Pancreas (tissue), 10 donors: ENCODE measurements at regions not wholly inside any gene's neighbourhood (a gene's known extent, or its start where the extent isn't known, plus 50 kb on each side); places are given as distances from the start of the nearest gene placed in this dataset.

Experiments
- ATAC-seq, 4 donors: fragments of 200-7000 bp; cut with Tn5 transposase; one replicate each; pipeline versions ENCODE4 v1.8.0 to v1.9.1; 2020; ENCODE audit warnings: mild to moderate bottlenecking in 4 of 4, moderate library complexity in 4 of 4
- DNase-seq, 6 donors: peaks; one replicate each; pipeline ENCODE4 v3.0.0-alpha.2; 2020
- FAIRE-seq: peaks from 2 replicates; lab custom pipeline; 2012; peaks lifted over from hg19 to GRCh38; lab: Jason Lieb, UNC
- H3K27ac ChIP-seq, 4 donors: fragments of 200-600 bp; sonication (generic); 1 replicate in 3 of 4; 2 replicates in 1 of 4; pipeline versions ENCODE4 v1.5.0 to v1.8.0; 2020
- H3K27me3 ChIP-seq, 4 donors: fragments of 200-600 bp; one replicate each; pipeline ENCODE4 v1.8.0; 2021
- H3K36me3 ChIP-seq, 3 donors: fragments of 200-600 bp; sonication (generic) in 1 of 3; one replicate each; pipeline versions ENCODE4 v1.5.0 to v1.8.0; 2020 to 2021
- H3K4me1 ChIP-seq, 3 donors: fragments of 200-600 bp; one replicate each; pipeline ENCODE4 v1.8.0; 2021
- H3K4me3 ChIP-seq, 4 donors: fragments of 200-600 bp; sonication (generic) in 2 of 4; one replicate each; pipeline versions ENCODE4 v1.5.0 to v1.8.0; 2020 to 2021
- H3K9me3 ChIP-seq, 4 donors: fragments of 200-600 bp; one replicate each; pipeline ENCODE4 v1.8.0; 2021
- CTCF ChIP-seq, 4 donors: fragments of 200-600 bp; sonication (generic) in 3 of 4; IDR thresholded peaks; one replicate each; pipeline versions ENCODE4 v1.5.0 to v1.8.0; 2021; ENCODE audit warnings: antibody characterized with exemption in 4 of 4
- WGBS, 2 donors: extraction: QIAGEN DNeasy Blood & Tissue Kit; methylation state at CpG; one replicate each; pipeline ENCODE4 v1.1.7; 2013; 5-methylcytosine and 5-hydroxymethylcytosine counted together
- intact Hi-C, 3 donors: fragments of 100-400 bp; cut with DNase I; formaldehyde crosslinking; loops; one replicate each; pipeline versions ENCODE4 v1.11.1 to v1.14.2; 2022
- donor health status: healthy with polysubstance abuse.
- donor health status: DM: no; HTN: no; CAD: no; lungs with moderate emphysema.
- donor health status: DM: no; HTN: no; CAD: no.
- donor health status: control.
- donor health status: control.
- donor health status: Bipolar disorder and iron deficiency.
- donor health status: DM: yes; HTN: yes; CAD: no.
- donor health status: DM: no; HTN: no; CAD: no.
- donor health status: DM: no; HTN: no; CAD: no.
- donor health status: DM: yes; HTN: yes; CAD: no.

DNA sequence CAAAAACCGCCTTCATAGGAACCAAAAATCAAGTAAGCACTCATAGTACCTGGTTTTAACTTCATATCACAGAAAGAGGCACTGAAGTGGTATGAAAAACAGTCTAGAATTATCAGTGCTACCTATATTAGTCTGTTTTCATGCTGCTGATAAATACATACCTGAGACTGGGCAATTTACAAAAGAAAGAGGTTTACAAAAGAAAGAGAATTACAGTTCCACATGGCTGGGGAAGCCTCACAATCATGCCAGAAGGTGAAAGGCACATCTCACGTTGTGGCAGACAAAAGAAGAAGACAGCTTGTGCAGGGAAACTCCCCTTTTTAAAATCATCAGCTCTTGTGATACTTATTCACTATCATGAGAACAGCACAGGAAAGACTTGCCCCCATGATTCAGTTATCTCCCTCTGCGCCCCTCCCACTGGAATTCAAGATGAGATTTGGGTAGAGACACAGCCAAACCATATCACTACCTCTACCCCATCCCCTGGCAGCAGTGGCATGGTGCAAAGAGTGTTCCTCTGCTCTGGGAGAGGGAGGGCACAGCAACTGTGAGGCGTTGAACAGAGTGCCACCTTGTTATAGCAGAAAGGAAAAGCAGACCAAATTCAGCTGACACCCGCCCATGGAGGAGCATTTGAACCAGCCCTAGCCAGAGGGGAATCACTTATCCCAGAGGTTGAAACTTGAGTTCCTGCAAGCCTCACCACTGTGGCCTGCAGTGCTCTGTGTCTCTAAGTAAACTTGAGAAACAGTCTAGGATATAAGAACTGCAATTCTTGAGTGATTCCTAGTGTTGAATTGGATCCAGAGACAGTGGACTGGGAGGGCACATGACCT is 61.9 kb upstream of the PTPRZ1 start:
- Histone ChIP-seq H3K4me1 (no peaks in the 10 kb centered on the region), H3K36me3 (no peaks in the 10 kb centered on the region), H3K27me3 (no peaks in the 10 kb centered on the region), H3K9me3 (no peaks in the 10 kb centered on the region), H3K4me3 (no peak overlapping the region), H3K27ac (no peak overlapping the region)
- ATAC-seq (no peak), FAIRE-seq (no peak), DNase-seq (no peak)
- intact Hi-C loops = no loop called here
- 55 to 56% methylated on average over 5 of the region's 5 CpGs for WGBS, 2 donors
- no peak for TF ChIP-seq CTCF (IDR thresholded peaks at IDR 0.05)

DNA sequence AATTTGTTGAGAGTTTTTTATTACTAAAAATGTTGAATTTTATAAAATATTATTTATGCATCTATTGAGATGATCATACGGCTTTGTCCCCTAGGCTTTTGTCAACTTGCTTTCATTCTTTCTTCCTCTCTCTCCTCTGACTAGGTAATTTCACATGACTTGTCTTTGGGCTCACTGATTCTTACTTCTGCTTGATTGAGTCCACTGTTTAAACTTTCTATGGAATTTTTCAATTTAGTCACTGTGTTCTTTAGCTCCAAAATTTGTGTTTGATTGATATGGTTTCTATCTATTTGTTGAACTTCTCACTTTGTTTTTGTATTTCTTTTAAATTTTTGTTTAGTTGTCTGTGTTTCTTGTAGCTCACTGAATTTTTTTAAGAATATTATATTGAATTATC is 65.9 kb upstream of the PTPRZ1 start:
- H3K27me3 ChIP-seq = no peaks in the 10 kb centered on the region
- H3K4me1 ChIP-seq = no peaks in the 10 kb centered on the region
- H3K4me3 ChIP-seq = no peak overlapping the region
- H3K9me3 ChIP-seq = no peaks in the 10 kb centered on the region
- no peak for FAIRE-seq
- intact Hi-C loops = no loop called here
- H3K27ac ChIP-seq = no peak overlapping the region
- ATAC-seq = no peak
- H3K36me3 ChIP-seq = no peaks in the 10 kb centered on the region
- DNase-seq = no peak
- no peak for TF ChIP-seq CTCF (IDR thresholded peaks at IDR 0.05)
- WGBS, 2 donors = 86 to 92% methylated on average over 1 of the region's 1 CpG

DNA sequence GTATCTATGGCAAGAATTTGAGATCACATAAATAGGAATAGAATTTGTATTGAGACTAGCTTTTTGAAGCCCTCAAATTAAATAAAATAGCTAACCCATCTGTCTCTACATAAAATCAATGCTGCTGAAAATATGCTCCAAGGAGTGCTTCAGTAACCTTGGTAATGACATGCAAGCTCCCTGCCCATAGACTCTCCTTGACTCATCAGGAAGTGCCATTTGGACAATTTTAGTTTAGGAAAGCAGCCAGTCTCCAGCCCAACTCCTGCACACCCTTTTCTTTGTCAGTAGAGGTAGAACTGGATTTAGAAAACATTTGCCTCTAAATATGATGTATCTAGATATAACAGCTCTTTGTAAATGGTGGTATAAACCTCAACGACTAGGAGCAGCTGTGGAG is 69.9 kb upstream of the PTPRZ1 start:
- Histone ChIP-seq H3K9me3 (no peaks in the 10 kb centered on the region), H3K4me3 (no peak overlapping the region), H3K36me3 (no peaks in the 10 kb centered on the region), H3K27me3 (no peaks in the 10 kb centered on the region), H3K27ac (no peak overlapping the region), H3K4me1 (no peaks in the 10 kb centered on the region)
- DNase-seq (no peak), FAIRE-seq (no peak), ATAC-seq (no peak)
- intact Hi-C loops = no loop called here
- WGBS, 2 donors = 35 to 50% methylated on average over 1 of the region's 1 CpG
- TF ChIP-seq CTCF (IDR thresholded peaks at IDR 0.05) = no peak

GRCh38 chr7:121800916-121801675 is 71.9 kb upstream of the PTPRZ1 start:
- Histone ChIP-seq H3K4me3 (no peak overlapping the region), H3K36me3 (no peaks in the 10 kb centered on the region), H3K9me3 (no peaks in the 10 kb centered on the region), H3K27me3 (no peaks in the 10 kb centered on the region), H3K4me1 (no peaks in the 10 kb centered on the region), H3K27ac (no peak overlapping the region)
- ATAC-seq (no peak), DNase-seq (no peak), FAIRE-seq (no peak)
- intact Hi-C loops = no loop called here
- 76 to 81% methylated on average over 1 of the region's 1 CpG for WGBS, 2 donors
- TF ChIP-seq CTCF (IDR thresholded peaks at IDR 0.05) = no peak

GRCh38 chr7:121798896-121799295 is 74.1 kb upstream of the PTPRZ1 start:
- H3K36me3 ChIP-seq = no peaks in the 10 kb centered on the region
- no peaks in the 10 kb centered on the region for H3K9me3 ChIP-seq
- no peaks in the 10 kb centered on the region for H3K27me3 ChIP-seq
- ATAC-seq (no peak), DNase-seq (no peak), FAIRE-seq (no peak)
- H3K27ac ChIP-seq = no peak overlapping the region
- H3K4me1 ChIP-seq = no peaks in the 10 kb centered on the region
- no peak for TF ChIP-seq CTCF (IDR thresholded peaks at IDR 0.05)
- 78 to 100% methylated on average over 1 of the region's 1 CpG for WGBS, 2 donors
- intact Hi-C loops = no loop called here
- no peak overlapping the region for H3K4me3 ChIP-seq
